GM12873 (cell line): ENCODE measurements at regions not wholly inside any gene's neighbourhood (a gene's known extent, or its start where the extent isn't known, plus 50 kb on each side); places are given as distances from the start of the nearest gene placed in this dataset.

Experiments used
- CTCF ChIP-seq: IDR thresholded peaks from 2 replicates; pipeline ENCODE4 v1.5.1; 2012; ENCODE audit warnings: low read depth, mild to moderate bottlenecking, moderate library complexity, low read length, control low read depth; ENCODE audit not compliant: insufficient read depth; ENCODE audit errors: missing control alignments

DNA sequence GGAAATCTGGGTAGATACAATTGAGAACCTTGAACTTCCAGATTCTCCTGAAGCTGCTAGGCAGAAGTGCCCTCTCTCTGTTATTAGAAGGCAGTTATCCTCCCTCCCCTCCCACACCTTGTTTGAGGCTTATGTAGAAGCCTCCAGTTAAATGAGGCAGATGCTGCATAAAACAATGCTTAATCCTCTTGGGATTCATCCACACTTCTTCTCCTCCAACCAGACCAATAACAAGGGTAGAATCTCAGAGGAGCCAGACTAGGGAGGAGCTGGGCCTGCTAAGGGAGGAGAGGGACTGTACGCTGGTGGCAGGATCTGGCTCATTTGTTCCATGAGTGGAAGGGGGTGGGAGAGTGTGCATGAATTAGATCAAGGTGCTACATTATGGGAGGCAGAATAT, 88.3 kb upstream of the PRR23C start:
- no peak for TF ChIP-seq CTCF

DNA sequence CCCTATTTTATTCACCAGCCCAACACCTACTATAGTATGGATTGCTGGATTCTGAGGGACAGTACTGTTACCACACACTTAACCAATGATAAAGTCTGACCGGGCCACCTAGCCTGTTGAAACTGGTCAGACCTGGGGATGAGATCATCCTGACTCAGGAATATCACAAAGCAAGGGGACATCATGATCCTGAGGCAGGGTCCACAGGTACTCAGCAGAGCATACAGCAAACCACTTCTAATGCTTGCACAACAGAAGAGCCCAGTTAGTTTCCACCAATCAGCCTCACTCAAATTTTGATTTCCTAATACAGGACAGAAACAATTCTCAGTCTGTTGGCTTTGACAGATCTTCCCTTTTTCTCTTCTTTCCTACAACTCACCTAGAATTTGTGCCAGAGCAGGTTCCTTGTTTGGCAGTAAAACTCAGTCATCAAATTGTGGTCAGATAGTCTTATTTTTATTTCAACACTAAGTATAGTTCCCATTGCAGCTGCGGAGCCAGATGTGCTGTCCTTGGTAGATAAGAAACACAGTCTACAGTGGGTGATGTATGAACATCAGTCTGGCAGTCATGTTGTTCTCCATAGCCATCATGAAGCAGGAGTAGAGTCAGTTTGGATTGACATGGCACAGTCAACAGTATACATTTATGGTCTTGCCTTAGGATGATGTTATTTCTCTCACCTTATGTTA, 90.1 kb upstream of the PRR23C start:
- TF ChIP-seq CTCF: no peak

DNA sequence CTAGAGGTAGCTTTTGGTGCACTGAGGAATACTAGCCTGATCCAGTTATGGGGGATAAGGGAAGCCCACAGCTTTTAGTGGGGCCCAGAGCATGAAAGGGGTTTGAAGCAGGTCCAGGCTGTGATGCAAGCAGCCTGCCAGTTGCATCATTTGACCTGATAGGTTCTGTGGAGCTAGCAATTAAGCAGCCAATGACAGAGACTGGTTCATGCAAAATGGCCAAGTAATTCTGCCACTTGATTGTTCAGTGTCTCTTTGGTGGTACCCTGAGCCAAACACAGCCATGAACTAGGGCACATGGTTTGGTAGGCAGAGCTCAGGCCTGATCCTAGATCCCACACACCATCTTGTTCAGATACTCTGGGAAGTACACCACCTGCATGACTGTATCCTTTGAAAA, 91.0 kb upstream of the PRR23C start:
- no peak for TF ChIP-seq CTCF

DNA sequence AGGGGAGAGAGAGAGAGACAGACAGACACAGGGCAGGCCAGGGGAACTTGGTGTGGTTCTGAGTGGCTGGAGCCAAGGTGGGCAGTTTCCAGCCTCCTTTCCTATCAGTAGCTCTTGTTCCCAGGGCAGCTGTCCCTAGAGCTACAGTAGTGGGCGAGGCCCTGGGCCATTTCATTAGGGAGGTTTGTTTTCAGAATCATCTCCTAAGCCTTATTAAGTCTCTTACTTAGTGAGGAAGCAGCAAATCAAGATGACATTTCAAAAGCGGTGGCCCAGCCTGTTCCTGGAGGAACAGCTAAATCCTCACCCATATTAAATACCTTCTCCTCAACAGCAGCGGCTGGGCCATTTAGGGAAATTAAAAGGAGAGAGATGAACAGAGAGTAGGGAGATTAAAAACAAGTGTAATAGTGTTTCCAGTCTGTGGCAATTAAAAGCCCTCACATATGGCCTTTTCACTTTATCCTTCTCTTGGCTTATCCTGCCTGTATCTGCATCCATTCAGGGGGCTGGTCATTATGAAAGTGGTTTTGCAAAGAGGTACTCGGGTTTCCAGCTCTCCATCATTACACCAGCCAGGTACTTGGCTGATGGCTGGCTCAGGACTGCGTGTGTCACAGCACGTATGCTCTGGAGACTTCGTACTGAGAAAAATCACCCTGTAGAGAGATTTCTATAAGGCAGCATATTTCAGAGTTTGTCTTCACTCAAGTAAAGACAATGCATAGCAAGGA, 91.9 kb upstream of the PRR23C start:
- no peak for TF ChIP-seq CTCF

GRCh38 chr3:139140553-139140952, 95.9 kb upstream of the PRR23C start:
- no peak for TF ChIP-seq CTCF

DNA sequence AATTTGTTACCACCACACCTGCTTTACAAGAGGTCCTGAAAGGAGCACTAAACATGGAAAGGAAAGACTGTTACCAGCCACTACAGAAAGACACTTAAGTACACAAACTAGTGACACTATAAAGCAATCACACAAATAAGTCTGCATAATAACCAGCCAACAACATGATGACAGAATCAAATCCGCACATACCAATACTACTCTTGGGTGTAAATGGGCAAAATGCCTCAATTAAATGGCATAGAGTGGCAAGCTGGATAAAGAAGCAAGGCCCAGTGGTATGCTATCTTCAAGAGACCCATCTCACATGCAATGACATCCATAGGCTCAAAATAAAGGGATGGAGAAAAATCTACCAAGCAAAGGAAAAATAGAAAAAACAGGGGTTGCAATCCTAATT, 106.8 kb upstream of the PRR23C start:
- TF ChIP-seq CTCF: no peak

DNA sequence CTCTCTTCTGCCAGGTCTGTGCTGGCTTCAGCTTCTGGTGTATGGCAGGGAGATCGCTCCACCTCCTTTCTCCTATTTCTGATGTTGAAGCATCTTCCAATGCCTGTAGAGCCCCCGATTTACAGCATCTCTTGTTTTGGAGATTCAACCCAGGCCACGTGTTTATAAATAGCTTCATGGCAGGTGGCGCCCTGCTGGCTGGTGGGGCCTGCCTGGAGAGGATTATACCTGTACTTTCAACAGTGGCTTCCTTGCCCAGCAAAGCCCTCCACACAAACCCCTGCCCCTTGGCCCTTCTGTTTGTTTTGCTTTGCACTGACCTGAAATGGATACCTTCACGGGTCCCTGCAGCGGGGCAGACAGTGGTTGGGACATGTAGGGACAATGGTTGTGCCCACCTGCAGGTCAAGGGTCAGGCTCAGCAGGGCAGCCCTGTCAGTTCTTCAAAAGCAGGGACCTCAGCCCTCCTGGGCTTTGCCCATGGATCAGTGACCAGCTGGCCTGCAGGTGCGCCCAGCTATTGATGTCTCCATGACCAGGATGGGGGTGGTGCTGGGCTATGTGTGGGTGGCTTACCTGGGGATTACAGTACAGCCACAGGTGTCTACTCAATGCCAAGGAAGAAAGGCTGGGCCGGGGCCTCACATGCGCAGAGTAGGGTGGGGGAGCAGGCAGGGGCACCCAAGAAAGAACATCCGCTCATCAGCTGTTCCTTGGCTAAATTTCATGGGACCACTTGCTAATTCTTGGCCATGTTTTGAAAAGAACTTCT, 112.7 kb upstream of the PRR23C start:
- no peak for TF ChIP-seq CTCF
